Activated CD4-positive, alpha-beta memory T cell treated with anti-CD3 and anti-CD28 coated beads for 36 hours (primary cell): ENCODE measurements at regions not wholly inside any gene's neighbourhood (a gene's known extent, or its start where the extent isn't known, plus 50 kb on each side); places are given as distances from the start of the nearest gene placed in this dataset.

Experiments
- CTCF ChIA-PET: fragments of 350-600 bp; sonication (Branson Sonifier 250); formaldehyde crosslinking; loops from one replicate; lab custom pipeline; 2021; ENCODE audit warnings: antibody characterized with exemption, inconsistent platforms; lab: Charles Lee
- POLR2A ChIA-PET: fragments of 350-600 bp; sonication (Branson Sonifier 250); formaldehyde crosslinking; loops from one replicate; lab custom pipeline; 2021; ENCODE audit warnings: antibody characterized with exemption; lab: Charles Lee
- DNase-seq: peaks from one replicate; pipeline ENCODE4 v3.0.0-alpha.2; 2020
- H3K27ac Mint-ChIP-seq: one replicate; pipeline ENCODE4 v1.8.0; 2021; ENCODE audit warnings: mixed read lengths
- H3K27me3 Mint-ChIP-seq: one replicate; pipeline ENCODE4 v1.8.0; 2021; ENCODE audit warnings: mixed read lengths
- H3K36me3 Mint-ChIP-seq: one replicate; pipeline ENCODE4 v1.8.0; 2021; ENCODE audit warnings: mixed read lengths
- H3K4me1 Mint-ChIP-seq: one replicate; pipeline ENCODE4 v1.8.0; 2021; ENCODE audit warnings: low read depth, mixed read lengths
- H3K4me3 Mint-ChIP-seq: one replicate; pipeline ENCODE4 v1.8.0; 2021; ENCODE audit warnings: mild to moderate bottlenecking, mixed read lengths
- H3K9me3 Mint-ChIP-seq: one replicate; pipeline ENCODE4 v1.8.0; 2021; ENCODE audit warnings: mixed read lengths
- intact Hi-C: fragments of 100-400 bp; cut with micrococcal nuclease; formaldehyde crosslinking; loops from one replicate; pipeline ENCODE4 v1.15.1; 2023

GRCh38 chr22:47445212-47445611, 682.8 kb downstream of the TBC1D22A start:
- ChIA-PET POLR2A (no interaction called here), CTCF (no interaction called here)
- no peak overlapping the region for H3K4me3 Mint-ChIP-seq
- no peaks in the 10 kb centered on the region for H3K36me3 Mint-ChIP-seq
- H3K27ac Mint-ChIP-seq = no peak overlapping the region
- peaks cover 16% of the 10 kb centered on the region for H3K9me3 Mint-ChIP-seq
- intact Hi-C loops = no loop called here
- no peaks in the 10 kb centered on the region for H3K4me1 Mint-ChIP-seq
- peaks cover 10% of the 10 kb centered on the region for H3K27me3 Mint-ChIP-seq
- no peak for DNase-seq

GRCh38 chr22:47444746-47445065, 682.3 kb downstream of the TBC1D22A start:
- intact Hi-C loops = no loop called here
- Mint-ChIP-seq H3K27me3 (peaks cover 10% of the 10 kb centered on the region), H3K9me3 (peaks cover 19% of the 10 kb centered on the region), H3K4me1 (no peaks in the 10 kb centered on the region), H3K27ac (no peak overlapping the region), H3K4me3 (no peak overlapping the region), H3K36me3 (no peaks in the 10 kb centered on the region)
- no peak for DNase-seq
- ChIA-PET CTCF (no interaction called here), POLR2A (no interaction called here)

- Mint-ChIP-seq H3K4me1 (no peaks in the 10 kb centered on the region), H3K4me3 (no peak overlapping the region), H3K27me3 (peaks cover 7% of the 10 kb centered on the region), H3K27ac (no peak overlapping the region), H3K9me3 (peaks cover 19% of the 10 kb centered on the region), H3K36me3 (no peaks in the 10 kb centered on the region)
- ChIA-PET CTCF (no interaction called here), POLR2A (no interaction called here)
- no peak for DNase-seq
- intact Hi-C loops = no loop called here
These were observed 681.6 kb downstream of the TBC1D22A start for GRCh38 chr22:47443836-47444745.

DNA sequence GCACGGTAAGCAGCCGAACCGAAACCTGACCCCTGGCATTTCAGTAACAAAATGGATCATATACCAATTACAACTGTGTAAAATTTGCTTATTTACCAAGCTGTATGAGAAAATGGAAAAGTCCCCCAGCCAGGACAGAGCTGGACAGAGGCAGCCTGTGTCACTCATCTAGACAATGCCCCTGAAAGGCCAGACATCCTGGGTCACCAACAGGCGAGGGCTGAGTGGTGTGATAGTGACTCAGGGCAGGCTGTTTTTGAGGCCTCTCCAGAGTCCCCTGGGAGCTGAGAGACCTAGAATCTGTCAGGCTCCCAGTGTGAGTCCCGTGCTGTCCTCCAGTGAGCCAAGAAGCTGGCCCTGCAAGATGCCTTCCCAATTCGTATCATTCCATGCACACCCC, 680.4 kb downstream of the TBC1D22A start:
- DNase-seq = no peak
- H3K4me3 Mint-ChIP-seq = no peak overlapping the region
- CTCF ChIA-PET = no interaction called here
- peaks cover 21% of the 10 kb centered on the region for H3K9me3 Mint-ChIP-seq
- H3K27me3 Mint-ChIP-seq = peaks cover 5% of the 10 kb centered on the region
- H3K4me1 Mint-ChIP-seq = no peaks in the 10 kb centered on the region
- POLR2A ChIA-PET = no interaction called here
- no peak overlapping the region for H3K27ac Mint-ChIP-seq
- intact Hi-C loops = no loop called here
- peaks cover 3% of the 10 kb centered on the region for H3K36me3 Mint-ChIP-seq

DNA sequence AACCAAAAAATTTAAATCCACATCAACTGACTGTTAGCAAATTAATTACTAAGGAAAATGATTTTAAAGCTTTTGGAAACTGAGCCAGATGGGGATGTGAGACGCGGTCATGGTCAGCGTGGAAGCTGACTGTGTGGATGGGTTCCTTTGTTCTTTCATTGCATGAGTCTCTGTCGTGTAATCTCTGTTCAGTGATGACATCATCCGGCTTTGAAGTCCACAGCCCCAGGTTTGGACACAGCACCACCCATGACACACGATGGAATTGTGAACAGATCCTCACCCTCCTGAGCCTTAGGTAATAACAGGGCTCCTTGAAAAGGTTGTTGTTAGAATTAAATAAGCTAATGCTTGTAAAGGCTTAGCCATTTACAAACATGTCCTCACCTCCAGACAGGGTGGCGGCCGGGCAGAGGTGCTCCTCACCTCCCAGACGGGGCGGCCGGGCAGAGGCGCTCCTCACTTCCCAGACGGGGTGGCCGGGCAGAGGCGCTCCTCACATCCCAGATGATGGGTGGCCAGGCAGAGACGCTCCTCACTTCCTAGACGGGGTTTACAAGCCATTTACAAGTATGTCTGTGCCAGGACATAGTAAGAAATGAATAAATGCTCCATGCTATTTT, 677.3 kb downstream of the TBC1D22A start:
- intact Hi-C loops = no loop called here
- ChIA-PET POLR2A (no interaction called here), CTCF (no interaction called here)
- H3K36me3 Mint-ChIP-seq = peaks cover 3% of the 10 kb centered on the region
- H3K9me3 Mint-ChIP-seq = peaks cover 21% of the 10 kb centered on the region
- H3K4me1 Mint-ChIP-seq = no peaks in the 10 kb centered on the region
- no peaks in the 10 kb centered on the region for H3K27me3 Mint-ChIP-seq
- no peak for DNase-seq
- no peak overlapping the region for H3K27ac Mint-ChIP-seq
- no peak overlapping the region for H3K4me3 Mint-ChIP-seq

DNA sequence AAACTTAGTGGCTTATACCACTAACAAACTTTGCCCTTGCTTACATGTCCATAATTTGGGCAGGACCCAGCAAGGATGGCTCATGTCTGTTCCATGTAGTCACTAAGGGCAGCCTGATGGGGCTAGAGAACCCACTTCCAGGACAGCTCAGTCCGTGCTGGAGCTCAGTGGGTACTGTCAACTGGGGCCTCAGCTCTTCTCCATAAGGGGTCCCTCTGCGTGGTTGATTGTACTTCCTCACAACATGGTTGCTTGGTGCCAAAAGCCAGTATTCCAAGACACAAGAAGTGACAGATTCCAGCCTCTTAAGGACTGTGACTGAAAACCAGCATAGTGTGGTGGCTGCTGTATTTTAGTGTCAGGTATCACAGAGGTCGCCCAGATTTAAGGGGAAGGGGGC, 675.2 kb downstream of the TBC1D22A start:
- Mint-ChIP-seq H3K36me3 (peaks cover 3% of the 10 kb centered on the region), H3K4me1 (no peaks in the 10 kb centered on the region), H3K9me3 (peaks cover 19% of the 10 kb centered on the region), H3K4me3 (no peak overlapping the region), H3K27ac (no peak overlapping the region), H3K27me3 (no peaks in the 10 kb centered on the region)
- intact Hi-C loops = no loop called here
- CTCF ChIA-PET = no interaction called here
- POLR2A ChIA-PET = no interaction called here
- DNase-seq = no peak

DNA sequence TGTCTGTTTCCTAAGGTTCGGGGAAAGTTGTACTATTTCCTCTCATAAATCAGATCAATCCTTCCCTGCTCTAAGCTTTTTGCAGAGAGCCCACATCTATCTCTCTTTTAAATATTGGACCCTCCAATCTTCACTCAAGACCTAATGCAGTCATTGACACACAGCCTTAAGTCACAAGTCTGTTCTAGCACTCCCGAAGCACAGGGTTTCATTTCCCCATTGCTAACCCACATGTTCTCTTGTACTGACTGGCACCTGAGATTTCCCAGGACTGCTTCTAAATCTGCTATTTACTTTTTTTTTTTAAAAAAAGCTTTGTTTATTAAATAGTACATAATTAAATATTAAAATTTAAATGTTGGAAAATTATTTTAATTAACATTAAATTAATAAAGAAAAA, 674.7 kb downstream of the TBC1D22A start:
- CTCF ChIA-PET = no interaction called here

DNA sequence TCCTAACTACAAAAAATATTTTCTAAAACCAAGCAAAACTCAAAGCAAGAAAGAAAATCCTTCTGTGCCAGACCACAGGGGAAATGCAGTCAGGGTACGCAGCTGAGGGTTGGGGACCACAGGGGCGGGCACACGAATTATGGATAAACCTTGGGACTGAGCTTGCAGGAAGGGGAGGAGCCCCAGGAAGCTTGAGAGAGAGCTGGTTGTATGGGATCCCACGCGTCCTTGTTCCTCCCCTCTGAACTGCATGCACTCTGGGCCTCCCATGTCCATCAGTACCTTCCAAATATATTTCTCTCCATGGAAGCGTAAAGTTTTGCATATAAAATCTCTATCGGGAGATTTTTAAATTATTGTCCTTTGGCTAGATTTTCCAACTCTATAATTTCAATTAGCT, 673.4 kb downstream of the TBC1D22A start:
- Mint-ChIP-seq H3K9me3 (peaks cover 9% of the 10 kb centered on the region), H3K27me3 (no peaks in the 10 kb centered on the region), H3K4me1 (no peaks in the 10 kb centered on the region), H3K36me3 (peaks cover 3% of the 10 kb centered on the region), H3K27ac (no peak overlapping the region), H3K4me3 (no peak overlapping the region)
- no peak for DNase-seq
- POLR2A ChIA-PET = no interaction called here
- CTCF ChIA-PET = no interaction called here
- intact Hi-C loops = no loop called here

More for the DNA sequence above, 674.7 kb downstream of the TBC1D22A start:
- POLR2A ChIA-PET = no interaction called here
- no peaks in the 10 kb centered on the region for H3K27me3 Mint-ChIP-seq
- peaks cover 14% of the 10 kb centered on the region for H3K9me3 Mint-ChIP-seq
- no peak overlapping the region for H3K4me3 Mint-ChIP-seq
- no peak for DNase-seq
- no peak overlapping the region for H3K27ac Mint-ChIP-seq
- peaks cover 3% of the 10 kb centered on the region for H3K36me3 Mint-ChIP-seq
- no peaks in the 10 kb centered on the region for H3K4me1 Mint-ChIP-seq
- intact Hi-C loops = no loop called here

DNA sequence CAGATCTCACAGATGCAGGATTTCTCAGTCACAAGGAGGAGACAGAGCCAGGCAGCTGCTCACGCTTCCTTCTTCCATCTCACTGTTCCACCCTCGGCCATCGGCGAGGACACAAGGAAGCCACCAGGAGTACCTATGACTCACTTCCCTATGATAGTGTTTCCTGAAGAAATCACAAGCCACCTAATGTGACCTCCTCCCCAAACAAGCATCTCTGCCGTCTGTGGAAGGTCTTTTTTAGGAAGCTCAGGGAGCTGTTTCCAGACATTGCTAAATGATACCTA, 672.7 kb downstream of the TBC1D22A start:
- H3K27me3 Mint-ChIP-seq = no peaks in the 10 kb centered on the region
- H3K27ac Mint-ChIP-seq = no peak overlapping the region
- H3K4me1 Mint-ChIP-seq = no peaks in the 10 kb centered on the region
- no peak for DNase-seq
- peaks cover 3% of the 10 kb centered on the region for H3K36me3 Mint-ChIP-seq
- CTCF ChIA-PET = no interaction called here
- intact Hi-C loops = no loop called here
- POLR2A ChIA-PET = no interaction called here
- no peak overlapping the region for H3K4me3 Mint-ChIP-seq
- H3K9me3 Mint-ChIP-seq = peaks cover 4% of the 10 kb centered on the region

GRCh38 chr22:47434336-47435203, 672.1 kb downstream of the TBC1D22A start:
- Mint-ChIP-seq H3K36me3 (peaks cover 3% of the 10 kb centered on the region), H3K4me1 (no peaks in the 10 kb centered on the region), H3K27ac (no peak overlapping the region), H3K9me3 (peaks cover 2% of the 10 kb centered on the region), H3K4me3 (no peak overlapping the region), H3K27me3 (no peaks in the 10 kb centered on the region)
- ChIA-PET POLR2A (no interaction called here), CTCF (no interaction called here)
- intact Hi-C loops = no loop called here
- DNase-seq = no peak

DNA sequence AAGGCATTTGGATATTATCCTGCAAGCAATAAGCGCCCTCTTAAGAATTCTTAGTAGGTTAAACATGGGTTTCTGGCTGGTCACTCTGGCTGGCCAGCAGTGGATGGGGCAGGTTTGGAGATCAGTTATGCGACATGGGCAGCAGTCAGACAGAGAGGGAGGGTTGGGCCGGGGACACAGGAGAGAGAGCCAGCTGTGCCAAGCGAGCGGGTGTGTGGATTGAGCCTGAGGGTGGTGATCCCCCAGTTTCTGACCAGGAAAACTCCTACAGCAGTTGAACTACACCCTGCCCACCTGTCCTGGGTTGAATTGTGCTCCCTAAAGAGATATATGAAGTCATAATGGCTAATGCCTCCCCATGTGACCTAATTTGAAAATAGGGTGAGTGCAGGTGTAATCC, 671.2 kb downstream of the TBC1D22A start:
- ChIA-PET POLR2A (no interaction called here), CTCF (no interaction called here)
- intact Hi-C loops = no loop called here
- Mint-ChIP-seq H3K36me3 (peaks cover 3% of the 10 kb centered on the region), H3K9me3 (peaks cover 2% of the 10 kb centered on the region), H3K4me3 (no peak overlapping the region), H3K4me1 (no peaks in the 10 kb centered on the region), H3K27ac (no peak overlapping the region), H3K27me3 (no peaks in the 10 kb centered on the region)
- no peak for DNase-seq

- no peak for DNase-seq
- H3K36me3 Mint-ChIP-seq = no peaks in the 10 kb centered on the region
- CTCF ChIA-PET = no interaction called here
- no peak overlapping the region for H3K27ac Mint-ChIP-seq
- no peaks in the 10 kb centered on the region for H3K4me1 Mint-ChIP-seq
- H3K4me3 Mint-ChIP-seq = no peak overlapping the region
- intact Hi-C loops = no loop called here
- POLR2A ChIA-PET = no interaction called here
- H3K27me3 Mint-ChIP-seq = no peaks in the 10 kb centered on the region
- no peaks in the 10 kb centered on the region for H3K9me3 Mint-ChIP-seq
These were observed 670.2 kb downstream of the TBC1D22A start for GRCh38 chr22:47432683-47433082.
